HG02981 (cell line): ENCODE measurements at regions not wholly inside any gene's neighbourhood (a gene's known extent, or its start where the extent isn't known, plus 50 kb on each side); places are given as distances from the start of the nearest gene placed in this dataset.
"Not testable (repeated sequence)": the region's sequence is repeated elsewhere in the genome, so short reads cannot be mapped to it uniquely, and the experiment has no call there.

ENCODE experiments used
- ATAC-seq: cut with Tn5 transposase; IDR thresholded peaks from one replicate; pipeline ENCODE4 v1.9.1; 2021; ENCODE audit warnings: mild to moderate bottlenecking, moderate library complexity; ENCODE audit not compliant: unreplicated experiment

- ATAC-seq = no peak
Observed at GRCh38 chr7:13262929-13263530, 575.6 kb downstream of the ARL4A start.

- ATAC-seq = no peak
Observed at GRCh38 chr7:13265271-13265670, 577.8 kb downstream of the ARL4A start.

GRCh38 chr7:13274205-13274604, 586.8 kb downstream of the ARL4A start:
- not testable (repeated sequence) for ATAC-seq

GRCh38 chr7:13276977-13277376, 589.5 kb downstream of the ARL4A start:
- ATAC-seq = no peak

- no peak for ATAC-seq
Observed at GRCh38 chr7:13278020-13278419, 590.6 kb downstream of the ARL4A start.

GRCh38 chr7:13279854-13280435, 592.5 kb downstream of the ARL4A start:
- peak; percentile 49 for ATAC-seq

- no peak for ATAC-seq
Observed at GRCh38 chr7:13282377-13282980, 595.0 kb downstream of the ARL4A start.

- ATAC-seq = no peak
Observed at GRCh38 chr7:13286916-13287315, 599.5 kb downstream of the ARL4A start.

GRCh38 chr7:13288516-13288915, 601.1 kb downstream of the ARL4A start:
- ATAC-seq = no peak

GRCh38 chr7:13290975-13291374, 603.5 kb downstream of the ARL4A start:
- no peak for ATAC-seq

- ATAC-seq = no peak
Observed at GRCh38 chr7:13293264-13294002, 606.0 kb downstream of the ARL4A start.

- ATAC-seq = no peak
Observed at GRCh38 chr7:13307040-13307439, 619.6 kb downstream of the ARL4A start.

- ATAC-seq = no peak
Observed at GRCh38 chr7:13308423-13308822, 621.0 kb downstream of the ARL4A start.

- ATAC-seq = no peak
Observed at GRCh38 chr7:13309535-13309934, 622.1 kb downstream of the ARL4A start.

- ATAC-seq = no peak
Observed at GRCh38 chr7:13312307-13312706, 624.9 kb downstream of the ARL4A start.

- ATAC-seq = no peak
Observed at GRCh38 chr7:13320333-13320732, 632.9 kb downstream of the ARL4A start.

- ATAC-seq = no peak
Observed at GRCh38 chr7:13321316-13321715, 633.9 kb downstream of the ARL4A start.

GRCh38 chr7:13322126-13322525, 634.7 kb downstream of the ARL4A start:
- ATAC-seq = no peak

- ATAC-seq = no peak
Observed at GRCh38 chr7:13327669-13328068, 640.2 kb downstream of the ARL4A start.

- ATAC-seq = no peak
Observed at GRCh38 chr7:13333371-13333770, 645.9 kb downstream of the ARL4A start.

GRCh38 chr7:13336227-13336626, 648.8 kb downstream of the ARL4A start:
- ATAC-seq = no peak

GRCh38 chr7:13352677-13353076, 636.8 kb downstream of the ETV1 start:
- no peak for ATAC-seq
